ENCODE measurements at regions not wholly inside any gene's neighbourhood (a gene's known extent, or its start where the extent isn't known, plus 50 kb on each side); places are given as distances from the start of the nearest gene placed in this dataset.

DNA sequence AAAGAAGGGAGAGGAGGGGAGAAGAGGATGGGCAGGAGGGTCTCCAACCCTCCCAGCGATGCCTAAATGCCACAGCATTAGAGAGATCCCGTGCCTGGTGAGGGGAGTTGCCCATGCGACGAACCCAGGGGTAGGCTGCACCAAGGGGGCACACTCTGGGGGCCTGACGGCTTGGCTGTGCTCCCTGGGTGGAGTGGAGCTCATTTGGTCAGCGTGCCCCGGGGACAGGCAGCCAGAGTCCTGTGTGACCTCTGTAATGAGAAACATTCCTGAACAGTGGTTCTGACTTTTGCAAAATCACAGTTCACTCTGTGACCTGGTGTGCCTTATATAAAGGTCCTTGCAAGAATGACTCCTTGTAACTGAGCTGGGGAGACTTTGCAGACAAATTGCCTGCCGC is 205.0 kb upstream of the N4BP1 start:
- Histone ChIP-seq H3K4me3 (ENCODE audit: low read depth, low read length) (no peak overlapping the region), H3K9me3 (no peaks in the 10 kb centered on the region), H3K4me1 (no peaks in the 10 kb centered on the region), H3K36me3 (ENCODE audit: control insufficient read depth, insufficient read depth, low read length) (no peaks in the 10 kb centered on the region), H3K27me3 (replicated peaks; ENCODE audit: control insufficient read depth, insufficient read depth, low read length) (peaks cover 2% of the 10 kb centered on the region)
- H3K27ac Mint-ChIP-seq (ENCODE audit: unreplicated experiment), result no peak overlapping the region
- no peaks in the 10 kb centered on the region for H3K36me3 Mint-ChIP-seq (ENCODE audit: insufficient read depth, unreplicated experiment)
- no peak overlapping the region for H3K4me3 Mint-ChIP-seq (ENCODE audit: unreplicated experiment)
- no peak for DNase-seq
- H3K4me1 Mint-ChIP-seq (ENCODE audit: low read depth, unreplicated experiment), result no peaks in the 10 kb centered on the region
- intact Hi-C loops (cut with micrococcal nuclease; ENCODE audit: unreplicated experiment), result no loop called here
- POLR2A ChIA-PET, result no interaction called here
- no peaks in the 10 kb centered on the region for H3K9me3 Mint-ChIP-seq (ENCODE audit: unreplicated experiment)
- TF ChIP-seq, protein P1, sequence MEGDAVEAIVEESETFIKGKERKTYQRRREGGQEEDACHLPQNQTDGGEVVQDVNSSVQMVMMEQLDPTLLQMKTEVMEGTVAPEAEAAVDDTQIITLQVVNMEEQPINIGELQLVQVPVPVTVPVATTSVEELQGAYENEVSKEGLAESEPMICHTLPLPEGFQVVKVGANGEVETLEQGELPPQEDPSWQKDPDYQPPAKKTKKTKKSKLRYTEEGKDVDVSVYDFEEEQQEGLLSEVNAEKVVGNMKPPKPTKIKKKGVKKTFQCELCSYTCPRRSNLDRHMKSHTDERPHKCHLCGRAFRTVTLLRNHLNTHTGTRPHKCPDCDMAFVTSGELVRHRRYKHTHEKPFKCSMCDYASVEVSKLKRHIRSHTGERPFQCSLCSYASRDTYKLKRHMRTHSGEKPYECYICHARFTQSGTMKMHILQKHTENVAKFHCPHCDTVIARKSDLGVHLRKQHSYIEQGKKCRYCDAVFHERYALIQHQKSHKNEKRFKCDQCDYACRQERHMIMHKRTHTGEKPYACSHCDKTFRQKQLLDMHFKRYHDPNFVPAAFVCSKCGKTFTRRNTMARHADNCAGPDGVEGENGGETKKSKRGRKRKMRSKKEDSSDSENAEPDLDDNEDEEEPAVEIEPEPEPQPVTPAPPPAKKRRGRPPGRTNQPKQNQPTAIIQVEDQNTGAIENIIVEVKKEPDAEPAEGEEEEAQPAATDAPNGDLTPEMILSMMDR (IDR thresholded peaks at IDR 0.05; ENCODE audit: insufficient read depth in 1 of 2, low read depth in 1 of 2, low read length in 1 of 2, severe bottlenecking in 1 of 2, unreplicated experiment in 1 of 2), result no peak
- H3K27me3 Mint-ChIP-seq (ENCODE audit: insufficient read depth, unreplicated experiment), result peaks cover 15% of the 10 kb centered on the region
- no TSS peak for BruUV-seq (replicated peaks)
- CTCF ChIA-PET, result no interaction called here

DNA sequence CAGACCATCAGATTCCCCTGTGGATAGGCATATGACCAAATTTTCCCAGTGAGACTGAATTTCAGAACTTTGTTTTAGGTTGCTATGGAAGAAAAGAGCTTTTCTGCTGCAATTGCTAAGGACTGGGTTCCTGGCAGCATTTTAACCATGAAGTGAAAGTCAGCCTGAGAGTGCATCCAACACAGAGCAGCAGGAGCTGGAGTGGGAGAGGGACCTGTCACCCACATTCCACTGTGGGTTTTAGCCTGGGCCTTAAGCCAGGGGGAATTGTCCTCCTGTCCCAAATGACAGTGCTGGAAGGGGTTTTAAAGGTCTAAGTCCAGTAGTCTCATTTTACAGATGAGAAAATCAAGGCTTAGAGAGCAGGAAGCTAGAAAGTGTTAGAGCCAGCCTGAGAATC is 203.5 kb upstream of the N4BP1 start:
- ChIA-PET POLR2A (no interaction called here), CTCF (no interaction called here)
- Histone ChIP-seq H3K4me3 (ENCODE audit: low read depth, low read length) (no peak overlapping the region), H3K36me3 (ENCODE audit: control insufficient read depth, insufficient read depth, low read length) (no peaks in the 10 kb centered on the region), H3K4me1 (no peaks in the 10 kb centered on the region), H3K9me3 (no peaks in the 10 kb centered on the region), H3K27me3 (replicated peaks; ENCODE audit: control insufficient read depth, insufficient read depth, low read length) (peaks cover 2% of the 10 kb centered on the region)
- TF ChIP-seq, protein P1 (IDR thresholded peaks at IDR 0.05; ENCODE audit: insufficient read depth in 1 of 2, low read depth in 1 of 2, low read length in 1 of 2, severe bottlenecking in 1 of 2, unreplicated experiment in 1 of 2), result no peak
- Mint-ChIP-seq H3K27ac (ENCODE audit: unreplicated experiment) (no peak overlapping the region), H3K27me3 (ENCODE audit: insufficient read depth, unreplicated experiment) (peaks cover 15% of the 10 kb centered on the region), H3K4me3 (ENCODE audit: unreplicated experiment) (no peak overlapping the region), H3K9me3 (ENCODE audit: unreplicated experiment) (no peaks in the 10 kb centered on the region), H3K36me3 (ENCODE audit: insufficient read depth, unreplicated experiment) (no peaks in the 10 kb centered on the region), H3K4me1 (ENCODE audit: low read depth, unreplicated experiment) (no peaks in the 10 kb centered on the region)
- intact Hi-C loops (cut with micrococcal nuclease; ENCODE audit: unreplicated experiment), result no loop called here
- BruUV-seq (replicated peaks), result no TSS peak
- DNase-seq, result no peak

DNA sequence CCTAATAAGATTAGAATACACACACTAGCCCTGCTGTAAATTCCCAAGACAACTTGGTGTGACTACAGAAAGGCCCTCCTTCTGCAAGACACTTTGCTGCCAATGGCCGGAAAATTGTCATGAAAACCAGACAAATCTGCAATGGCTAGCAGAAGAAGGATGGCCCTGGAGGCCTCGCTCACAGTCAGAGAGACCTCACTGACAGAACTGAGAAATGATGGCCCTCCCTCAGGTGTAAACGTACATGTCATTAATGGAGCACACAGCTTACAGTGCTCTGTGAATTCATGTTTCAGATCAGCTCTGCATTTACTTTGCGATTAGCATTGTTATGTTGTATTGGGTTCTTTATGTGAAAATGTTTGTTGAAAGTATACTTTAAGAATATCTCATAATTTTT is 202.9 kb upstream of the N4BP1 start:
- intact Hi-C loops (cut with micrococcal nuclease; ENCODE audit: unreplicated experiment), result no loop called here
- Mint-ChIP-seq H3K27ac (ENCODE audit: unreplicated experiment) (no peak overlapping the region), H3K4me3 (ENCODE audit: unreplicated experiment) (no peak overlapping the region), H3K9me3 (ENCODE audit: unreplicated experiment) (no peaks in the 10 kb centered on the region), H3K4me1 (ENCODE audit: low read depth, unreplicated experiment) (no peaks in the 10 kb centered on the region), H3K27me3 (ENCODE audit: insufficient read depth, unreplicated experiment) (peaks cover 15% of the 10 kb centered on the region), H3K36me3 (ENCODE audit: insufficient read depth, unreplicated experiment) (no peaks in the 10 kb centered on the region)
- Histone ChIP-seq H3K27me3 (replicated peaks; ENCODE audit: control insufficient read depth, insufficient read depth, low read length) (peaks cover 2% of the 10 kb centered on the region), H3K9me3 (no peaks in the 10 kb centered on the region), H3K4me1 (no peaks in the 10 kb centered on the region), H3K36me3 (ENCODE audit: control insufficient read depth, insufficient read depth, low read length) (no peaks in the 10 kb centered on the region), H3K4me3 (ENCODE audit: low read depth, low read length) (no peak overlapping the region)
- no peak for DNase-seq
- CTCF ChIA-PET, result no interaction called here
- BruUV-seq (replicated peaks), result no TSS peak
- TF ChIP-seq, protein P1 (IDR thresholded peaks at IDR 0.05; ENCODE audit: insufficient read depth in 1 of 2, low read depth in 1 of 2, low read length in 1 of 2, severe bottlenecking in 1 of 2, unreplicated experiment in 1 of 2), result no peak
- POLR2A ChIA-PET, result no interaction called here

All from Caco-2 (cell line).